B cell (primary cell): ENCODE measurements at regions not wholly inside any gene's neighbourhood (a gene's known extent, or its start where the extent isn't known, plus 50 kb on each side); places are given as distances from the start of the nearest gene placed in this dataset.

Source experiments
- EZH2 ChIP-seq: IDR thresholded peaks from 2 replicates; pipeline ENCODE4 v1.6.1; 2012; ENCODE audit warnings: borderline replicate concordance, low read depth, mild to moderate bottlenecking, moderate library complexity, low read length; ENCODE audit not compliant: insufficient read depth, poor library complexity, severe bottlenecking
- TF ChIP-seq, protein P1 (sequence below): fragments of 200-600 bp; IDR thresholded peaks from one replicate; pipeline ENCODE4 v1.8.0; 2022; ENCODE audit warnings: antibody characterized with exemption, mild to moderate bottlenecking

DNA sequence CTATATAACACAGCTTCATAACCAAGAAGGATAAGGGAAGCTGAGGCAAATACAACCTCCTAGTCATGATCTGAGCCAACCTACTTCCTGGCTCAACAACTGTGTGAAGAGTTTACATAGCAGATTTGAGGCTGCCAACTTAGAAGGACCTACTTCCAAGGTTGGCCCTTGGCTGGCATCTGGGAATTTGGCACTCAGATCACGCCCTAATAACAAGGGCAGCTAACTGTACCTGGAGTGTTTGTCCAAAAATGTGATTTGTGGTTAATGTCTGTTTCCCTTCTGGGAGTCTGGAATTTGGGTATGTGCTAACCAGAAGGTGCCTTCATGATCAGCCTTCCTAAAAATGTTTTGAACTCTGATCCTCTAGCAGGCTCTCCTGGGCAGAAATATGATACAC is 287.2 kb downstream of the CAAP1 start:
- TF ChIP-seq, protein P1, sequence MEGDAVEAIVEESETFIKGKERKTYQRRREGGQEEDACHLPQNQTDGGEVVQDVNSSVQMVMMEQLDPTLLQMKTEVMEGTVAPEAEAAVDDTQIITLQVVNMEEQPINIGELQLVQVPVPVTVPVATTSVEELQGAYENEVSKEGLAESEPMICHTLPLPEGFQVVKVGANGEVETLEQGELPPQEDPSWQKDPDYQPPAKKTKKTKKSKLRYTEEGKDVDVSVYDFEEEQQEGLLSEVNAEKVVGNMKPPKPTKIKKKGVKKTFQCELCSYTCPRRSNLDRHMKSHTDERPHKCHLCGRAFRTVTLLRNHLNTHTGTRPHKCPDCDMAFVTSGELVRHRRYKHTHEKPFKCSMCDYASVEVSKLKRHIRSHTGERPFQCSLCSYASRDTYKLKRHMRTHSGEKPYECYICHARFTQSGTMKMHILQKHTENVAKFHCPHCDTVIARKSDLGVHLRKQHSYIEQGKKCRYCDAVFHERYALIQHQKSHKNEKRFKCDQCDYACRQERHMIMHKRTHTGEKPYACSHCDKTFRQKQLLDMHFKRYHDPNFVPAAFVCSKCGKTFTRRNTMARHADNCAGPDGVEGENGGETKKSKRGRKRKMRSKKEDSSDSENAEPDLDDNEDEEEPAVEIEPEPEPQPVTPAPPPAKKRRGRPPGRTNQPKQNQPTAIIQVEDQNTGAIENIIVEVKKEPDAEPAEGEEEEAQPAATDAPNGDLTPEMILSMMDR = no peak
- no peak for TF ChIP-seq EZH2
